NCI-H1436 (cell line): ENCODE measurements at regions not wholly inside any gene's neighbourhood (a gene's known extent, or its start where the extent isn't known, plus 50 kb on each side); places are given as distances from the start of the nearest gene placed in this dataset.

Experiments
- DNase-seq: peaks from one replicate; lab custom pipeline; 2025; lab: John Stamatoyannopoulos, UW

GRCh38 chr6:90918361-90918760 lies 331.5 kb upstream of the MAP3K7 start:
- no peak for DNase-seq

DNA sequence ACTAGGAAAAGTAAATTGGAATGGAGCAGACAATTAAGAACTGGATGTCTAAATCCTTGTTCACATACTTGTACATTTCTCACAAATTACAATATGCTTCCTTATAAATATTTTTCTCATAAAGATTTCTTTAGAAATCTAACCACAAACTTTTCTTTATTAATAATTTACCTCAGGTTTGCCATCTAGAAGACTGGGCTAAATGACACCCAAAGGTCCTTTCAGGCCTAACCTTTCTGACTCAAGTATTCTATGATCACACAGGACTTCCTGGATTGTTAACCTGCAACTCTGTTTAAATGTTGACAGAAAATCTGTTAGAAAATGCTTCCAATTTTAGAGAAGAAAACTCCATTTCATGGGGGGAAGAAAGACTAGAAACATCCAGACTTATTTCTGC lies 330.5 kb upstream of the MAP3K7 start:
- no peak for DNase-seq

- no peak for DNase-seq
Measured at GRCh38 chr6:90916968-90917367, 330.1 kb upstream of the MAP3K7 start.

DNA sequence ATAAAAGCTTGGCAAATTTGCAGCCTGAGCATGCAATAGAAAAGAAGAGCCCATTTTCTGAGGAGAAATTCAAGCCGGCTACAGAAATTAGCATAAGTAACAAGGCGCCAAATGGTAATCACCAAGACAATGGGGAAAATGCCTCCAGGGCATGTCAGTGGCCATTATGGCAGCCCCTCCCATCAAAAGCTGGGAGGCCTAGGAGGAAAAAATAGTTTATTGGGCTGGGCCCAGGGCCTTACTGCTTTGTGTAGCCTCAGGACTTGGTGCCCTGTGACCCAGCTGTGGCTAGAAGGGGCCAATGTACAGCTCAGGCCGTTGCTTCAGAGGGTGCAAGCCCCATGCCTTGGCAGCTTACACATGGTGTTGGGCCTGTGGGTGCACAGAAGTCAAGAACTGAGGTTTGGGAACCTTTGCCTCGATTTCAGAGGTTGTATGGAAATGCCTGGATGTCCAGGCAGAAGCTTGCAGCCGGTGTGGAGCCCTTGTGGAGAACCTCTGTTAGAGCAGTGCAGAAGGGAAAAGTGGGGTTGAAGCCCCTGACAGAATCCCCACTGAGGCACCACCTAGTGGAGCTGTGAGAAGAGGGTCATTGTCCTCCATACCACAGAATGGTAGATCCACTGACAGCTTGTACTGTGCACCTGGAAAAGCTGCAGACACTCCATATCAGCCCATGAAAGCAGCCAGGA lies 328.5 kb upstream of the MAP3K7 start:
- DNase-seq = no peak

GRCh38 chr6:90914312-90914711 lies 327.4 kb upstream of the MAP3K7 start:
- no peak for DNase-seq

DNA sequence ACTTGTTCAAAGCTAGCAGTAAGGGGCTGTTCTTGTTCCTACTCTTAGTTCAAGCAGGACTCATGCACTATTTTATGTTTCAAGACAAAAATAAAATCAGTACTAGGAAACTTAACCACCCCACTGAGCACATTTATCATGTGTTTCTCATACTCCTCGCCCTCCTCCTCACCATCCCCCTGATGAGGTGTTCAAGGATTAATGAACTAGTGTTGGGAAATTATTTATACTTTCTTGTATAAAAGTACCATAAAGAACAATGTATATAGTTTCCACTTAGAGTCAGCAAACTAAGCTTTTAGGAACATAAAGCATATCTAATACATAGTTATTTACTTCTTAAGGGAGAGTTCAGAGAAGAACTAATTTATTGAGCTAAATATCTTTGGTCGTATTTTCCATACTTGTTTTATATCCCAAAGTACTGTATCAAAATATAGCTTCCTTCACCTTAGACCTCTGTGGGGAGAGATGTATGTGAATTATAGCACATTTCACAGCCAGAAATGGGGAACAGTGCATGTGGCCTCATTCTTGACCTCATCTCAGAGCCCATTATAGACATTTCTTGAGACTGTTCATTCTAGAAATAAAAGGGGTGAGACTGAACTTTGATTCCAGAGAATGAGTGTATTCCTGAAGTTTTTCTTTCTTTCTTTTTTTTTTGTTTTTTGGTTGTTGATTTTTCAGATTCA lies 326.5 kb upstream of the MAP3K7 start:
- DNase-seq = no peak

DNA sequence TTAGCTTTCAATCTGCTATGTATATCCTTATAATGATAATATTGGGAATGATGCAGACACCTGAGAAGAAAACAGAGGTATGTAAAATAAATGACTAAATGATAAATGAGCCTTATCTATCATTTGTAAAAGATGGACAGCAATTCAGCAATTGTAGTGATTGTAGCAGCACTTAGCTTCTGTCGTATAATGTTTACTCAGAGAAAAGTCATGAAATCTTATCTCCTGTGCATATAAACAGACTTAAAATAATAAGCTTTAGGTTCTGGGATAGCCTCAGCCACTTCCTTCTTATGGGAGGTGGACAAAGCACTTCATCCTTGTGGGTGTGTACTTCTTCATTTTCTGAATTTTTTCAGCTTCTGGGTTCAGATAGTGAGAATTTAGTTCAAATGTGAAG lies 324.8 kb upstream of the MAP3K7 start:
- DNase-seq = no peak

GRCh38 chr6:90910893-90911292 lies 324.0 kb upstream of the MAP3K7 start:
- no peak for DNase-seq

- DNase-seq = no peak
Measured at GRCh38 chr6:90907931-90908655, 321.2 kb upstream of the MAP3K7 start.

- no peak for DNase-seq
Measured at GRCh38 chr6:90905351-90905750, 318.5 kb upstream of the MAP3K7 start.

DNA sequence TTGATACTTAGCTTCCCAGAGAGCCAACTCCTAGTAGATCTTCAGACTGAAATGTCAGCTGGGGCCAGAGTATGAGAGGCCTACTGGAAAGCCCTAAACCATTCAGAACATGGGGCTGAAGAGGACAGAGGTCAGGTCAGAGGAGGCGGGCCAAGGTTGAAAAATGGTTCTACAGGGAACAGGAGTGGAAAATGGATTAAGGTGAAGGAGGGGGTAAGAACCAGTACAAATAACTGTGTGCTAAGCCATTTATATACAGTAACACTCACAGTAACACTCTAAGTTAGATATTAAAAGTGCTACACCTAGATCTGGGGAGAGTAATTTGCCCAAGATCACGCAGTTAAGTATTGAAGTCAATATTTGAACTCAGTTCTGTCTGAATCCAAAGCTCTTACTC lies 313.2 kb upstream of the MAP3K7 start:
- no peak for DNase-seq

GRCh38 chr6:90898763-90899162 lies 311.9 kb upstream of the MAP3K7 start:
- DNase-seq = no peak

DNA sequence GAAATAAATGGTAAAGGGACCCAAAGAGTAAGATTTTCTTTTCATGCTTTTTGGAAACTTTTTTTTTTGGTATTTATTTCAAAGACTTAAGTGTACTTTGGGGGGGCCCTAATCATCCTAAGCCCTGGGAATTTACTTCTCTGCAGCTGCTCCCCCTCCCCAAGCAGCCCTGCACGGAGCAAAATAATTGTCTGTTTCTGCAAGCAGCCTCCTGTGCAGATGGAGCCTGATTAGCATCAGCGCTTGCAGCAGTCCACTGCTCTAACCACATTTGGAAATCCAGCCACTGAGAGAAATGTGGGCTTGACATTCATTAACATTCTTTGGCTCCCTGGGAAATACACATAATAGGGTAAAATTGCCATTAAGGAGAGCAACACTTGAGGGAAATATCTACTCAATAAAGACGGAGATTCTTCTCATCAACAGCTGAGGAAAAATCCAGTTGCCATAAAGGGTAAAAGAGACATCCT lies 309.2 kb upstream of the MAP3K7 start:
- DNase-seq = no peak

DNA sequence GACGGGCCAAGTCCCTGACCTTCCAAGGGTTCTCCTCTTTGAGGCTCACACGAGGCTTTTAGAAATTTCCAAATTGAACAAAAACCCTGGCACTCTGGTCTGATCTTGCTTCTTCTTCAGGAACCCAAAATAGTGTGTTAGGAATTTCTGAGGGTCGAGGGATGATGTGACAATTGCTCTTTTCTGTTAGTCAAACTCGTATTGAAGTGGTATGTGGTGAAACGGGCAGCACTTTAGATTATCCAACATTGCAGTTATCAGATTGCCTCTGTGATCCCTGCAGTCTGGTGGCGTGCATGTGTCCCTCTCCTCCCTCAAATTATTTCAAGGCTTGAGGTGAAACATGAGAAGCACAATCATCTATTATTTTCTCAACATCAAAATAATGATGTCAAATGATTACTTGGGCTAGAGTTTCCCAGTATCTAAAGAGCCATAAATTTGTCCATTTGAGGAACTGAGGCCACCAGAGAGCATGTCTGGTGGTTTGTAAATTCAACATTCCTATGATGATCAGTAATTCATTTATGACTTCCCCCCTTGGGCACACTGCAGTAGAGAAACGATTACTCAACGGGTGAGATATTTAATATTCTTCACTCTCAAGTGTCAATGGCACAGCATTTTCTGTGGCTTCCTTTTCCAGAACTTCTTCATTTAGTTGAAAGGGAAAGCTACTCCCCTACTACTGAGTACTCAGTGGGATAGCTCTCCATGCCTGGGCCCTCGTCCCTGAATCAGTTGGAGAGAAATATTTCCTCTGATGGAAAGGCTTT lies 308.6 kb upstream of the MAP3K7 start:
- no peak for DNase-seq

DNA sequence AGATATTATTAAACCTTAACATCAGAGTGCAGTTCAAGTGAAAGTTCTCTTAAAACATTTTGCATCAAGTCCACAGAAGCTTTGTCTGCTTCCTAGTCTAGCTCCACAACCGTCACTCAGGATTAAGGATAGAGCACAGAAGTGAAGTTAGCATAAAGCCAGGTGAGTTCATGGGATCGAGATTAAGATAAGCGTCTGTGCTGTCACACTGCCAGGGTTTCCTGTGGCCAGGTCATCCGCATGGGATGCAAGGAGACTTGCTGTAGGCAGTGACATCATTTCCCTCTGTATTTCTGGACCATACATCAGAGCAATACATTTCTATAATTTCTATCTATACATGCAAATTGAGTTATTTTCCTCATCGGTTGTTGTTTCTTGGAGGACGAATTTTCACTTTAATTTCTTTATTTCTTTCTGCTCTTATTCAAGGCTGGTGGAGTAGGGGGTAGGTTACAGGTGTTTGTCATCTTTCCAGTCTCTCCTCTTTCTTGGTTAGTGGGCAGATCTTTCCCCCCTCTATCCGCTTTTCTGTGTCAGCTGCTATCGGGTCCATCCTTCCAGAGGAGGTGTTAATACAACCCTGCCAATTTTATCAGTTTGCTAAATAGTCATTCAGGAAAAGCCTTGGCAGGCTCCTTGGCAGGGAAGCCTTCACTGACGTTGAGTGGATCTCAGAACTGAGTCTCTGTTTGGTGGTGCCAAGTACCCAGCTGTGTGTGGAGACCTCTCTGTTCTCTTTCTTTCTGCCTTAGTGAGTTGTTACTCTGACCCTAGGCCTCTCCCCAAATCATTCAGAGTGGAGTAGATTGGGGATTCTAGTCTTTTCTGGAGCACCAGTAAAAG lies 307.6 kb upstream of the MAP3K7 start:
- DNase-seq = no peak

DNA sequence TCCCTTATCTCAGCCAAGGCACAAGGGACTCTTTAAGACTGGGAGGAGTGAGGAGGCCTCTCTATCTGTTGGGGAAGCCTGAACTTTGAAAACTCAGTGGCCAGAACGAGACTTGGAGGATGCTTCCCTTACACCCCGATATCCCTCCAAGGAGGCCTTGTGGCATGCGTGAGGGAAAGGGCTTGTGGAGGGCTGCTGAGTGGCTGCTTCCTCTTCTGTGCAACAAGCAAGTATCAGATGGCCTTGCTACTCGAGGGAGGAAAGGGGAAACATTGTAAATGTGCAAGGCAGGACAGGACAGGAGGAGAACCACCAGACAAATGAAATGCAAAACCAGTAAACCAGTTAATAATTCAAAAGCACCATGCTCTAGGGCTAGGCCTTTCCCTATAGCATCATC lies 306.5 kb upstream of the MAP3K7 start:
- DNase-seq = no peak

DNA sequence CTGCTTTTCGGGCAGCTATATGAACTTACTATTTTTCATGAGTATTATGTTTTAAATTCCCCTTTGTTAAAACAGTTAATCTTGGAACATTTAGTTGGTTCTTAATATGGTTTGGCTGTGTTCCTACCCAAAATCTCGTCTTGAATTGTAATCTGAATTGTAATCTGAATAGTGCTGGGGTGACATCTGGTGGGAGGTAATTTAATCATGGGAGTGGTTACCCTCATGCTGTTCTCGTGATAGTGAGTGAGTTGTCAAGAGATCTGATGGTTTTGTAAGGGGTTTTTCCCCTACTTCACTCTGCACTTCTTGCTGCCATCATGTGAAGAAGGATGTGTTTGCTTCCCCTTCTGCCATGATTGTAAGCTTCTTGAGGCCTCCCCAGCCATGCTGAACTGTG lies 305.4 kb upstream of the MAP3K7 start:
- no peak for DNase-seq

DNA sequence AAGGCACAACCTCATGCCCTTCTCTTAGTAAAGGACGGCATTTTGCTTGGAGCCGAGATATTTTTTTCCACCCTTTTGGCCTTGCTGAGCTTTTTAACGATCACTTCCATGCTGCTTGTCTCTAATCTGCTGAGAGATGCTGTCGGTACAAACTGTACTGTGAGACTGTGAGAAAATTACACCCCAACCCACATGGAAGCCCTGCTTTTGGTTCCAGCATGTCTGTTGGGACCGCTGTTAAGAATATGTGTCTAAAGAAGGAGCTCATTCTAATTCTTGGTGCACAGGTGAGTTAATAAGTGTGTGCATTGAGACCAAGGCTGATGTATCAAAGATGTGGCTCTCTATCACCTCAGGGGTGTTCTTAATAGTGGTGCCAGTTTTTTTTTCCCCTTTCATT lies 304.5 kb upstream of the MAP3K7 start:
- no peak for DNase-seq

GRCh38 chr6:90890683-90891330 lies 303.9 kb upstream of the MAP3K7 start:
- DNase-seq = no peak

DNA sequence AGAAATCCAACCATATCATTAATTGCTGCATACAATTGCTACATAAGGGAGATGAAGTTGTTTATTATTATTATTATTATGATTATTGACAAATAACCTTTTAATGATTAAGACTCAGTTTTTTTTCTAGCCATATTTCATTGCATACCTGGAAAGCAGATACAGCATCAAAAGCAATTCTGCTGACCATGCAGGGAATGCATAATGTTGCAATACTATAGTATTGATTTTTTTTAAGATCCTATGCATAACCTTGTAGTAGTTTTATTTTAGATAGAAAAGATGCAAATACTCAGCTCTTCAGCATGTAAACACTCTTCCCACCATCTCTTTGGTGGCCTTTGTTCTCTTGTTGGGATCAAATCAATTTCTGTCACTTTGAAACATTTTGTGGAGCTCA lies 300.9 kb upstream of the MAP3K7 start:
- no peak for DNase-seq

- no peak for DNase-seq
Measured at GRCh38 chr6:90885611-90886056, 298.8 kb upstream of the MAP3K7 start.
